ENCODE measurements at regions not wholly inside any gene's neighbourhood (a gene's known extent, or its start where the extent isn't known, plus 50 kb on each side); places are given as distances from the start of the nearest gene placed in this dataset.
"Not testable (repeated sequence)": the region's sequence is repeated elsewhere in the genome, so short reads cannot be mapped to it uniquely, and the experiment has no call there.

DNA sequence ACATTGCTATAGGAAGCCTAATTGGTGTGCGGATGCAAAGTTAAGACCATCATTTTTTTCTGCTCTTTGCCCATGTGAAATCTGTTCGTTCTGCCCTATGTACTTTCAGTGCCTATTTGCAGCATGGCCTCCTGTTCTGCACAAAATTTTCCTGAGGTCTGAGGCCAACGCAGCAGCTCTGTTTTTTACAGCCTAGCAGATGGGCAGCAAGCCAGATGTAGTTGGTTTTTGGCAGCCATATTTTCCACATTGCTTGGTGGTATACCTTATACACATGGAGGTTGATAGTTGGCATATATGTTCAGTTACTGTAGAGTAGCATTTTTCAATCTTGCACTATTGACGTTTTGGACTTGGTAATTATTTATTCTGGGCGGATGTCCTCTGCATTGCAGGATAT, 133.5 kb upstream of the MRPS30 start:
- WGBS, 2 donors = 72 to 76% methylated on average over 5 of the region's 5 CpGs
- H3K4me3 ChIP-seq = no peak overlapping the region
- no peaks in the 10 kb centered on the region for H3K27me3 ChIP-seq
- no peaks in the 10 kb centered on the region for H3K36me3 ChIP-seq
- peaks cover 0 to 13% (median 1%) of the 10 kb centered on the region in 4 donors for H3K9me3 ChIP-seq
- H3K27ac ChIP-seq = no peak overlapping the region
- no peak for DNase-seq (ENCODE audit: low spot score in 2 of 2)
- TF ChIP-seq, protein P1, sequence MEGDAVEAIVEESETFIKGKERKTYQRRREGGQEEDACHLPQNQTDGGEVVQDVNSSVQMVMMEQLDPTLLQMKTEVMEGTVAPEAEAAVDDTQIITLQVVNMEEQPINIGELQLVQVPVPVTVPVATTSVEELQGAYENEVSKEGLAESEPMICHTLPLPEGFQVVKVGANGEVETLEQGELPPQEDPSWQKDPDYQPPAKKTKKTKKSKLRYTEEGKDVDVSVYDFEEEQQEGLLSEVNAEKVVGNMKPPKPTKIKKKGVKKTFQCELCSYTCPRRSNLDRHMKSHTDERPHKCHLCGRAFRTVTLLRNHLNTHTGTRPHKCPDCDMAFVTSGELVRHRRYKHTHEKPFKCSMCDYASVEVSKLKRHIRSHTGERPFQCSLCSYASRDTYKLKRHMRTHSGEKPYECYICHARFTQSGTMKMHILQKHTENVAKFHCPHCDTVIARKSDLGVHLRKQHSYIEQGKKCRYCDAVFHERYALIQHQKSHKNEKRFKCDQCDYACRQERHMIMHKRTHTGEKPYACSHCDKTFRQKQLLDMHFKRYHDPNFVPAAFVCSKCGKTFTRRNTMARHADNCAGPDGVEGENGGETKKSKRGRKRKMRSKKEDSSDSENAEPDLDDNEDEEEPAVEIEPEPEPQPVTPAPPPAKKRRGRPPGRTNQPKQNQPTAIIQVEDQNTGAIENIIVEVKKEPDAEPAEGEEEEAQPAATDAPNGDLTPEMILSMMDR (IDR thresholded peaks at IDR 0.05) = no peak
- TF ChIP-seq POLR2A (IDR thresholded peaks at IDR 0.05) (no peak), EP300 (IDR thresholded peaks at IDR 0.05) (no peak)
- no peaks in the 10 kb centered on the region for H3K4me1 ChIP-seq

DNA sequence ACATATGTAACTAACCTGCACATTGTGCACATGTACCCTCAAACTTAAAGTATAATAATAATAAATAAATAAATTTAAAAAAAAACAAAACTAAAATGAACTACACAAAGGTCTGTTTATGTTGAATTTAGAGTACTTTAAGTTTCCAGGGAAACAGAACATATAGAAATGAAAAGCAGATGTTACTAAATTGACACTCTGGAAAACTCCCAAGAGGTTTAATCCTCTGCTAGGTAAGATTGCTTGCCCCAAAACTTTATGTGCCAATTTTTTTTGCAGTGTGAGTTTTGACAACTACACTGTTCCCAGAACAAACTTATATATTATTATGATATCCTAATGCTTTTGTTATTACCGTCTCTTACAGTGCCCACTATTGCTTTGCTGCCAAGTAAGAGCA, 134.3 kb upstream of the MRPS30 start:
- H3K4me1 ChIP-seq = no peaks in the 10 kb centered on the region
- TF ChIP-seq EP300 (IDR thresholded peaks at IDR 0.05) (no peak), POLR2A (IDR thresholded peaks at IDR 0.05) (no peak)
- TF ChIP-seq, protein P1 (IDR thresholded peaks at IDR 0.05) = no peak
- H3K36me3 ChIP-seq = no peaks in the 10 kb centered on the region
- H3K27me3 ChIP-seq = no peaks in the 10 kb centered on the region
- H3K4me3 ChIP-seq = no peak overlapping the region
- H3K27ac ChIP-seq = no peak overlapping the region
- no peak for DNase-seq (ENCODE audit: low spot score in 2 of 2)
- peaks cover 0 to 9% (median 0%) of the 10 kb centered on the region in 4 donors for H3K9me3 ChIP-seq
- 72 to 76% methylated on average over 1 of the region's 1 CpG for WGBS, 2 donors

DNA sequence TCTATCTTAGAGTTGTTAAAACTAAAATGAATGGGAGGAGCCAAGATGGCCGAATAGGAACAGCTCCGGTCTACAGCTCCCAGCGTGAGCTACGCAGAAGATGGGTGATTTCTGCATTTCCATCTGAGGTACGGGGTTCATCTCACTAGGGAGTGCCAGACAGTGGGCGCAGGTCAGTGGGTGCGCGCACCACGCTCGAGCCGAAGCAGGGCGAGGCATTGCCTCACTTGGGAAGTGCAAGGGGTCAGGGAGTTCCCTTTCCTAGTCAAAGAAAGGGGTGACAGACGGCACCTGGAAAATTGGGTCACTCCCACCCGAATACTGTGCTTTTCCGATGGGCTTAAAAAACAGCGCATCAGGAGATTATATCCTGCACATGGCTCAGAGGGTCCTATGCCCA, 140.3 kb upstream of the MRPS30 start:
- peaks cover 0 to 18% (median 0%) of the 10 kb centered on the region in 4 donors for H3K9me3 ChIP-seq
- not testable (repeated sequence) for DNase-seq (ENCODE audit: low spot score in 2 of 2); H3K4me3 ChIP-seq; H3K36me3 ChIP-seq; H3K27me3 ChIP-seq; H3K4me1 ChIP-seq; H3K27ac ChIP-seq
- 92 to 95% methylated on average over 16 of the region's 16 CpGs for WGBS, 2 donors

DNA sequence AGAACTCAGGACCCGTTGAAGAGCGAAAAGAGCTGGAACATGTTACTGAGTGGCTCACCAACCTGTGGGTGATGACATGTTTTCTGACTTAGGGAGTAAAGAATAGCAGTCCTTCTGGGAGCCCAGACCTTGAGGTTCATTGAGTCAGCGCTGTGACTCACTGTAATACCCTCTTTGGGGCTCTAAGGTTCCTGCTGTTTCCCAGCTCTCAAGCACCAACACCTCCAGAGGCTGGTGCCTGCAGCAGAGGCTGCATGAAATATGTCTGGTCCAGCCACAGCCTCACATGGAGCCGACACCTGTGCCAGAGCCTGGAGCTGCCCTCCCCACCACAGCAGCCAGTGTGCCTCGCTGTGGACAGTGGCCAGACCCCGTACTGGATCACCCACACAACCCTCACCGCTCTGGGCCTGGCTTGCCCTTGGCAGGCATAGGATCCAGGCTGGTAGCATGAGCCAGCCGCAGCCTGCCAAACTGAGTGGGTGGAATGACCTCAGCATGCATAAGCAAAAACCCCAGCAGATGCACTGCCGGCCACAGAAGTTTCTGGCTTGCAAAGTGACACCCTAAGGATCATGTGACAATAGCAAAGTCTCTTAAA, 143.5 kb upstream of the MRPS30 start:
- Histone ChIP-seq H3K9me3 (peaks cover 0 to 10% (median 0%) of the 10 kb centered on the region in 4 donors), H3K27ac (no peak overlapping the region), H3K4me3 (no peak overlapping the region), H3K4me1 (no peaks in the 10 kb centered on the region), H3K36me3 (no peaks in the 10 kb centered on the region), H3K27me3 (no peaks in the 10 kb centered on the region)
- TF ChIP-seq POLR2A (IDR thresholded peaks at IDR 0.05) (no peak), EP300 (IDR thresholded peaks at IDR 0.05) (no peak)
- TF ChIP-seq, protein P1 (IDR thresholded peaks at IDR 0.05) = no peak
- no peak for DNase-seq (ENCODE audit: low spot score in 2 of 2)
- WGBS, 2 donors = 74 to 77% methylated on average over 6 to 9 of the region's 9 CpGs

DNA sequence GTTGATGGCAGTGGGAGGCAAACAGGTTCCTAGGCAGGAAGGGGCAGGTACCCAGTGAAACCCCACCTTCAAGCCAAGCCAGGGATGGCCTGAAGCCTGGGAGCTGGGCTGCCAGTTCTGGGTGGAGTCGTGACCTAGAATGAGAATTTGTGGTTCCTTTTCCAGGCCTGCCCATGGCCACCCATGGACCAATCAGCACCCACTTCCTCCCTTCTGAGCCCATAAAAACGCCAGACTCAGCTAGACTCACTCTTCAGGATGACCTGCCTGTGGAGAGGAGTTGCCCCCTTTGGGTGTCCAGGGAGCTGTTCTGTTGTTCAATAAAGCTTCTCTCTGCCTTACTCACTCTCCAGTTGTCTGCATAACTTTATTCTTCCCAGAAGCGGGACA, 144.0 kb upstream of the MRPS30 start:
- Histone ChIP-seq H3K27me3 (no peaks in the 10 kb centered on the region), H3K4me3 (no peak overlapping the region), H3K9me3 (peaks cover 0 to 10% (median 0%) of the 10 kb centered on the region in 4 donors), H3K4me1 (no peaks in the 10 kb centered on the region), H3K36me3 (no peaks in the 10 kb centered on the region), H3K27ac (no peak overlapping the region)
- 80 to 89% methylated on average over 3 of the region's 3 CpGs for WGBS, 2 donors
- DNase-seq (ENCODE audit: low spot score in 2 of 2) = no peak
- TF ChIP-seq, protein P1 (IDR thresholded peaks at IDR 0.05) = no peak
- TF ChIP-seq POLR2A (IDR thresholded peaks at IDR 0.05) = no peak

Data from tibial nerve (tissue), 4 donors.